ENCODE measurements at regions not wholly inside any gene's neighbourhood (a gene's known extent, or its start where the extent isn't known, plus 50 kb on each side); places are given as distances from the start of the nearest gene placed in this dataset.

DNA sequence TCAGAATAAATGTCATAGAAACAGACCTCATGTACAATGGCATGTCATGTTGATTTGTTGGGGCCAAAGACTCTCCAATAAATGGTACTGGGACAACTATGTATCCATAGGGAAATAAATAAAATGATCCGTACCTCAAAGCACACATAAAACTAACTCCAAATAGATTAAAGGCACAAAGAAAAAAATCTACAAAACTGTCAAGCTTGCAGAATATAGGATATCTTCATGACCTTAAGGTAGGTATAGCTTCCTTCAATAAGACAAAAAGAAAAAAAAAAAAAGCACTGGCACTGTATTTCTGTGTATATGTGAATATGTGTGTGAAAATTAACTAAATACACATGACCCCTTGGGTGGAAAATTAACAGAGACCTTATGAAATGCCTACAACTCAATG, 101.9 kb downstream of the DIRAS2 start:
- TF ChIP-seq CTCF (IDR thresholded peaks at IDR 0.05; ENCODE audit: insufficient read depth, low read length, poor library complexity, severe bottlenecking) (no peak), EZH2phosphoT487 (conservative IDR thresholded peaks at IDR 0.05; ENCODE audit: low read length) (no peak)

Measured in SU-DHL-6 (cell line).